ENCODE measurements at regions not wholly inside any gene's neighbourhood (a gene's known extent, or its start where the extent isn't known, plus 50 kb on each side); places are given as distances from the start of the nearest gene placed in this dataset.

GRCh38 chr7:41010418-41010817 lies 692.5 kb downstream of the INHBA start:
- TF ChIP-seq, protein P1, sequence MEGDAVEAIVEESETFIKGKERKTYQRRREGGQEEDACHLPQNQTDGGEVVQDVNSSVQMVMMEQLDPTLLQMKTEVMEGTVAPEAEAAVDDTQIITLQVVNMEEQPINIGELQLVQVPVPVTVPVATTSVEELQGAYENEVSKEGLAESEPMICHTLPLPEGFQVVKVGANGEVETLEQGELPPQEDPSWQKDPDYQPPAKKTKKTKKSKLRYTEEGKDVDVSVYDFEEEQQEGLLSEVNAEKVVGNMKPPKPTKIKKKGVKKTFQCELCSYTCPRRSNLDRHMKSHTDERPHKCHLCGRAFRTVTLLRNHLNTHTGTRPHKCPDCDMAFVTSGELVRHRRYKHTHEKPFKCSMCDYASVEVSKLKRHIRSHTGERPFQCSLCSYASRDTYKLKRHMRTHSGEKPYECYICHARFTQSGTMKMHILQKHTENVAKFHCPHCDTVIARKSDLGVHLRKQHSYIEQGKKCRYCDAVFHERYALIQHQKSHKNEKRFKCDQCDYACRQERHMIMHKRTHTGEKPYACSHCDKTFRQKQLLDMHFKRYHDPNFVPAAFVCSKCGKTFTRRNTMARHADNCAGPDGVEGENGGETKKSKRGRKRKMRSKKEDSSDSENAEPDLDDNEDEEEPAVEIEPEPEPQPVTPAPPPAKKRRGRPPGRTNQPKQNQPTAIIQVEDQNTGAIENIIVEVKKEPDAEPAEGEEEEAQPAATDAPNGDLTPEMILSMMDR (IDR thresholded peaks at IDR 0.05; ENCODE audit: low read depth, low read length), result no peak
- no peak for TF ChIP-seq POLR2A (IDR thresholded peaks at IDR 0.05; ENCODE audit: extremely low read depth, insufficient read length)
- TF ChIP-seq MYC (IDR thresholded peaks at IDR 0.05; ENCODE audit: low read depth, low read length), result no peak
- TF ChIP-seq MAX (IDR thresholded peaks at IDR 0.05; ENCODE audit: low read depth, low read length), result no peak
